Muscle of leg (tissue), 3 donors: ENCODE measurements at regions not wholly inside any gene's neighbourhood (a gene's known extent, or its start where the extent isn't known, plus 50 kb on each side); places are given as distances from the start of the nearest gene placed in this dataset.

ENCODE experiments used
- DNase-seq: peaks from one replicate; pipeline ENCODE4 v3.0.0; 2013
- H3K27ac ChIP-seq: one replicate; pipeline ENCODE4 v1.5.1; 2013; ENCODE audit warnings: mild to moderate bottlenecking, low read length, control low read depth
- H3K27me3 ChIP-seq: one replicate; pipeline ENCODE4 v1.6.1; 2013; ENCODE audit warnings: low read length; ENCODE audit not compliant: control insufficient read depth, insufficient read depth
- H3K36me3 ChIP-seq: one replicate; pipeline ENCODE4 v1.6.1; 2013; ENCODE audit warnings: low read length; ENCODE audit not compliant: control insufficient read depth, insufficient read depth
- H3K4me1 ChIP-seq: one replicate; pipeline ENCODE4 v1.6.1; 2013; ENCODE audit warnings: low read length; ENCODE audit not compliant: control insufficient read depth, insufficient read depth
- H3K4me3 ChIP-seq: one replicate; pipeline ENCODE4 v1.5.1; 2013; ENCODE audit warnings: low read length, control low read depth
- H3K9me3 ChIP-seq: replicated peaks from 2 replicates; pipeline ENCODE4 v1.6.1; 2013; ENCODE audit warnings: low read depth, low read length; ENCODE audit not compliant: control insufficient read depth
- WGBS: methylation state at CpG from one replicate; pipeline ENCODE4 v1.1.5; 2013; ENCODE audit warnings: missing lambda C conversion rate; ENCODE audit not compliant: insufficient coverage; 5-methylcytosine and 5-hydroxymethylcytosine counted together

- DNase-seq, result no peak
- WGBS, result 84% methylated on average over 4 of the region's 6 CpGs
- H3K27me3 ChIP-seq, result no peaks in the 10 kb centered on the region
Observed at GRCh38 chr2:184530959-184531358, 67.4 kb upstream of the ZNF804A start.

GRCh38 chr2:184532551-184532950, 65.8 kb upstream of the ZNF804A start:
- H3K27me3 ChIP-seq, result no peaks in the 10 kb centered on the region
- H3K4me1 ChIP-seq, result no peaks in the 10 kb centered on the region
- no peak overlapping the region for H3K27ac ChIP-seq
- no peak overlapping the region for H3K4me3 ChIP-seq
- H3K9me3 ChIP-seq, result peaks cover 19% of the 10 kb centered on the region
- H3K36me3 ChIP-seq, result no peaks in the 10 kb centered on the region
- DNase-seq, result peak; percentile 79

More at GRCh38 chr2:184530959-184531358, 67.4 kb upstream of the ZNF804A start:
- Histone ChIP-seq H3K4me3 (no peak overlapping the region), H3K4me1 (no peaks in the 10 kb centered on the region), H3K27ac (no peak overlapping the region), H3K9me3 (peaks cover 19% of the 10 kb centered on the region), H3K36me3 (no peaks in the 10 kb centered on the region)

GRCh38 chr2:184534986-184535385, 63.3 kb upstream of the ZNF804A start:
- H3K4me1 ChIP-seq, result no peaks in the 10 kb centered on the region
- DNase-seq, result no peak
- H3K36me3 ChIP-seq, result no peaks in the 10 kb centered on the region
- H3K9me3 ChIP-seq, result peaks cover 3% of the 10 kb centered on the region
- no peak overlapping the region for H3K27ac ChIP-seq
- H3K4me3 ChIP-seq, result no peak overlapping the region
- H3K27me3 ChIP-seq, result no peaks in the 10 kb centered on the region
- 50% methylated on average over 1 of the region's 3 CpGs for WGBS

- DNase-seq, result no peak
- Histone ChIP-seq H3K36me3 (no peaks in the 10 kb centered on the region), H3K27ac (no peak overlapping the region), H3K27me3 (no peaks in the 10 kb centered on the region), H3K9me3 (no peaks in the 10 kb centered on the region), H3K4me3 (no peak overlapping the region), H3K4me1 (no peaks in the 10 kb centered on the region)
Observed at GRCh38 chr2:184540246-184540789, 58.0 kb upstream of the ZNF804A start.

GRCh38 chr2:184541591-184541990, 56.7 kb upstream of the ZNF804A start:
- H3K27ac ChIP-seq, result no peak overlapping the region
- H3K4me1 ChIP-seq, result no peaks in the 10 kb centered on the region
- no peaks in the 10 kb centered on the region for H3K9me3 ChIP-seq
- no CpG with 5 or more reads among the region's 2 CpGs for WGBS
- H3K36me3 ChIP-seq, result no peaks in the 10 kb centered on the region
- no peak for DNase-seq
- no peaks in the 10 kb centered on the region for H3K27me3 ChIP-seq
- no peak overlapping the region for H3K4me3 ChIP-seq

GRCh38 chr2:184543832-184544231, 54.5 kb upstream of the ZNF804A start:
- 70% methylated on average over 1 of the region's 1 CpG for WGBS
- Histone ChIP-seq H3K4me1 (no peaks in the 10 kb centered on the region), H3K36me3 (no peaks in the 10 kb centered on the region), H3K27me3 (no peaks in the 10 kb centered on the region), H3K9me3 (no peaks in the 10 kb centered on the region), H3K4me3 (no peak overlapping the region), H3K27ac (no peak overlapping the region)
- no peak for DNase-seq
